Testis (tissue), 2 donors: ENCODE measurements at regions not wholly inside any gene's neighbourhood (a gene's known extent, or its start where the extent isn't known, plus 50 kb on each side); places are given as distances from the start of the nearest gene placed in this dataset.

ENCODE experiments used
- CTCF ChIP-seq, 3 experiments: fragments of 450-650 bp in 2 of 3; fragments of 200-600 bp in 1 of 3; sonication (generic) in 1 of 3; IDR thresholded peaks; one replicate each; pipeline ENCODE4 v1.5.1; 2016 to 2019; ENCODE audit warnings: antibody characterized with exemption in 3 of 3, mild to moderate bottlenecking in 2 of 3, moderate library complexity in 1 of 3
- POLR2A ChIP-seq: fragments of 450-650 bp; IDR thresholded peaks from one replicate; pipeline ENCODE4 v1.6.1; 2017; ENCODE audit warnings: antibody characterized with exemption, mild to moderate bottlenecking, moderate library complexity

GRCh38 chr3:117161816-117162215 is 452.2 kb downstream of the TUSC7 start:
- TF ChIP-seq CTCF (IDR thresholded peaks at IDR 0.05) (no peak), POLR2A (no peak)
